NCI-H2171 treated with DMSO at 0.1 percent for 48 hours (cell line): ENCODE measurements at regions not wholly inside any gene's neighbourhood (a gene's known extent, or its start where the extent isn't known, plus 50 kb on each side); places are given as distances from the start of the nearest gene placed in this dataset.
A peak's percentile ranks its signal among the peaks of the same experiment; 100 is the strongest.
"Not testable (repeated sequence)": the region's sequence is repeated elsewhere in the genome, so short reads cannot be mapped to it uniquely, and the experiment has no call there.

Experiments used
- DNase-seq: peaks from one replicate; lab custom pipeline; 2025; lab: John Stamatoyannopoulos, UW

DNA sequence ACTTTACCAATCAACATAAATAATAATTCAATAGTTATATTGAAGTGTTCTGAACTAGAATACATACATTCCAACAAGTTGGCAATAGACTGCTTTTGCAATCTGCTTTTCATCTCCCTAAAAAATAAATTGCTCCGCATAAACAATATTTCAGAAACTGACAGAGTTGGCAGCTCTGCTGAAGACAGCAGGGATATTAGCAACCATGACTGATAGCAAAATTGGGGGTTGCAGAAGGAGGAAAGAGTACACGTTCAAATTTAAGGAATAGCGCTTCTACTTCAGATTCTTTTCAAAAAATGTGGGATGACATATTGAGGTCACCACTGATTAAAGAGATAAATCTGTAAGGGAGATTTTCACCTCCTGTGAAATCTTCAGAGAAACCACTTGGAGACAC, 521.2 kb downstream of the DTWD2 start:
- DNase-seq = no peak

- DNase-seq = no peak
These were observed 521.9 kb downstream of the DTWD2 start for GRCh38 chr5:118466418-118466817.

- DNase-seq = not testable (repeated sequence)
These were observed 526.1 kb downstream of the DTWD2 start for GRCh38 chr5:118462276-118462675.

DNA sequence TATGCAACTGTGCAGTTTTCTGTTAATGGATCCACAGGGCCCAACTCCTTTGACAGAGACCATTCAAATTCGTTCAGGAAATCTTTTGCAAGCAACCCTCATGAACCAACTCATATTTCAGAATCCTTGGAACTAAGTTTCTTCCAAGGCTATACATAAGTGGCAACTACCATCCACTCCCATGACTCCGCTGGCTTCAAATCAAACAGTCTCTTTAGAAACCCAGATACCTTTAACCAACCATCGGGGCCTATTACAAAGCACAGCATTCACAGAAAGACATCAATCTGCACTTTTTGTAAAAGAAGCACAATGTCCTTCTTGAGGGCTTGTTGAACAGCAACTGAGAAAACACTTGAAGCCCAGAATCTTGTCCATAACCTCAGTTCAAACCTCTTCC, 526.9 kb downstream of the DTWD2 start:
- no peak for DNase-seq

DNA sequence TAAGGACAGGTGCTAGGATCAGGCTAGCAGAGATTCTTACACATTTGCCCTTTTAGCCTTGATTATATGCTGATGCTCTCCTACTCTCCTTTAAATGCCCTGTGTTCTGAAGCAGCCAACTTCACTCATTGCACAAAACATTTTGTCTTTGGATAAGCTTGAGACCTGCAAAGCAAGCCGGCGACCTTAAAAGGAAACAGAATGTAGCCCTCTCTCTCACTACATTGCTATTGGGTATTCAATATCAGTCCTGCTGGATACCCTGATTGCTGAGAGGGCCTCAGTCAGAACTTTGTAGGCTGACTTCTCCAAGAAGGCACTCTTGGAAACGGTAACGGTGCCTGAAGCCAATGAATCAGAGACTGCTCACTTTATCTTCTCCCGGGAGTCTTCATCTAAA, 528.9 kb downstream of the DTWD2 start:
- DNase-seq = no peak

GRCh38 chr5:118456085-118456484, 532.3 kb downstream of the DTWD2 start:
- DNase-seq = no peak

GRCh38 chr5:118451697-118452247, 536.6 kb downstream of the DTWD2 start:
- no peak for DNase-seq

- DNase-seq = no peak
These were observed 537.6 kb downstream of the DTWD2 start for GRCh38 chr5:118450554-118451332.

- no peak for DNase-seq
These were observed 541.0 kb downstream of the DTWD2 start for GRCh38 chr5:118447350-118447749.

GRCh38 chr5:118441956-118442355, 546.4 kb downstream of the DTWD2 start:
- no peak for DNase-seq

- DNase-seq = no peak
These were observed 547.3 kb downstream of the DTWD2 start for GRCh38 chr5:118441034-118441433.

GRCh38 chr5:118440496-118440895, 547.9 kb downstream of the DTWD2 start:
- DNase-seq = no peak

DNA sequence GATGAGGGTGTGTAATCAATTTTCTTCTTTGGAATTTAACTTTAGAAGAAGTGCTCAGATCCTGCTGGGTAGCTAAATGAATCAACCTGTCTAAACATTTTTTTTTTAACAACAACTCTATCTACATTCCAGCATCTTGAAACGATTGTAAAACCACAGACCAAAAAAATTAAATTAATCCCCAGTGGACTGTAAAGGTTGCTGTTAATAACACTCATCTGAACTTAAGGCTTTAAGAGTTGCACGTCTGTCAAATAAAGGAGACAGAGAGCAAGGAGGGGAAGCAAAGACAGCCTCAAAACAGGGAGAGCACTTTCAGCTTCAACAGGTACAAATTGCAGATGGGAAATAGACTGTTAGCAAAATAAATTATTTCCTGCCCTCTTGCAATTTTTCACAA, 548.5 kb downstream of the DTWD2 start:
- DNase-seq = peak; percentile 1

DNA sequence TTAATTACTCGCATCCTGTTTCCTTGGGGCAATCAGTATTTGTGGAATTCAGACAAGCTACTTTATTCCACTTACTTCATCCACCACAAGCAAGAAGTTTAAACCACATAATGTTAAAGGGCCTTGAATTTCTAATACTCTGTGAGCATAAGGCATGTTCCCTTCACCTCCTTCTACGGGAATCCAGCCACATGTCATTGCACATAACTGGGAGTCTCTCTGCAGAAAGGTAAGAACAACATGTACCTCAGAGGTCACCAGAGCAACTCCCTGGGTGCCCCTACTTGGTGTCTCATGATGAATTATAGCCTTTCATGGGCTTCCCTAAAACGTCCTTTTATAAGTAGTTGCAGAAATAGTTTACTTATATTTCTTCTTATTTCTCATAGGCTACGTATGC, 553.2 kb downstream of the DTWD2 start:
- DNase-seq = no peak

DNA sequence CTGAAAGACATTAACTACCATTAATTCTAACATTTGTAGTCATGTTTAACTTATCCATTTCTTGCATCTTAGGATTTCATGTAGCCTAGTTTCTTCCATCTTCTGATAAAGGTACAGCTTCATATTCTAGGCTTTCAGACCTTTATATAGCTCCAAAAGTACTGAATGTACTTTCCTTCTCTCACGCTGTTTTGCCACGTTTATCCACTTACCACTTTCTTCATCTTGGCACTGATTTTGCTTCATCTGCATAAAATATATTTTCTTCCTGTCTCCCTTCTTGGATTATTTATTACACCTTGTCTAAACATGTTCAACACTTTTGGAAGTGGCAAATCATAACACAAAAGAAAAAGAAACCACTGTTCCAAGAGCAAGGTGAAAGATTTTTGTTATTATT, 553.8 kb downstream of the DTWD2 start:
- no peak for DNase-seq

- peak; percentile 2 for DNase-seq
These were observed 558.3 kb downstream of the DTWD2 start for GRCh38 chr5:118430076-118430475.

DNA sequence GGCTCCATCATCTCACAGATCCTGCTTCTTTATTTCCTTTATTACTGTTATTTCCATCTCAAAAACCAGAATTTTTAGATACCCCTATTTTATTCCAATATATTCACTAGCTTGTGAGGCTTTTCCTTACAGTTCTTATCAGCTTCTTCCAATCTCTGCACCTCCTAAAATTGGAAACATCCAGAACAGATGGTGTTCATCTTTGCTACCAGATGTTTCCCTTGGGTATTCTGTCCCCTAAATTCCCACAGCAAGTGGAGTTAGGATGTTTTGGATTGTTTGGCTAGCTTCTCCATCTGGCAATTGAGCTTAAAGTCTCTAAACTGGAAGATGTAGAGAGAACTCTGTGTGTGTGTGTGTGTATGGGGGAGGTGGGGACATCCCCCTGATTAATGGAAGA, 580.4 kb downstream of the DTWD2 start:
- peak; percentile 44 for DNase-seq

DNA sequence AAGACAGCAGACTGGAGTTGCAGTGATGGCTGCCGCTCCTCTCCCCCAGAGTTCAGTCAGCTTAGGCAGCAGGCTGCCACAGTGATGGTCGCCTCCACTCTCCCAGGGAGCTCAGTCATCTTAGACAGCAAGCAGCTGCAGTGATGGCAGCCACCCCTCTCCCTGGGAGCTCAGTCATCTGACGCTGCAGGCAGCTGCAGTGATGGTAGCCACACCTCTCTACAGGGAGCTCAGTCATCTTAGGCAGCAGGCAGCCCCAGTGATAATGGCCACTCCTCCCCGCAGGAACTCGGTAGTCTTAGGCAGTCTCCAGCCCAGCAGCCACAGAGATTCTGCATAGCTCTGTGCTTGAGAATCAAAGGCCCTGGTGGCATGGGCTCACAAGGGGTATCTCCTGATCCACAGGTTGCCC, 582.7 kb downstream of the DTWD2 start:
- DNase-seq = peak; percentile 0

- no peak for DNase-seq
These were observed 591.1 kb downstream of the DTWD2 start for GRCh38 chr5:118397236-118397635.

- DNase-seq = peak; percentile 80
These were observed 595.9 kb downstream of the DTWD2 start for GRCh38 chr5:118392491-118392890.

DNA sequence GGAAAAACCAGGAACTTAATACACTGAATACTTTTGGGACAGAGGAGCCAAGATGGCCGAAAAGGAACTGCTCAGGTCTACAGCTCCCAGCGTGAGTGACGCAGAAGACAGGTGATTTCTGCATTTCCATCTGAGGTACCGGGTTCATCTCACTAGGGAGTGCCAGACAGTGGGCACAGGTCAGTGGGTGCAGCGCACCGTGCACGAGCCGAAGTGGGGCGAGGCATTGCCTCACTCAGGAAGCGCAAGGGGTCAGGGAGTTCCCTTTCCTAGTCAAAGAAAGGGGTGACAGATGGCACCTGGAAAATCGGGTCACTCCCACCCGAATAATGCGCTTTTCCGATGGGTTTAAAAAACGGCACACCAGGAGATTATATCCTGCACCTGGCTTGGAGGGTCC, 605.4 kb downstream of the DTWD2 start:
- DNase-seq = not testable (repeated sequence)

GRCh38 chr5:118379470-118379869, 608.9 kb downstream of the DTWD2 start:
- peak; percentile 59 for DNase-seq

- DNase-seq = no peak
These were observed 609.4 kb downstream of the DTWD2 start for GRCh38 chr5:118378959-118379358.

DNA sequence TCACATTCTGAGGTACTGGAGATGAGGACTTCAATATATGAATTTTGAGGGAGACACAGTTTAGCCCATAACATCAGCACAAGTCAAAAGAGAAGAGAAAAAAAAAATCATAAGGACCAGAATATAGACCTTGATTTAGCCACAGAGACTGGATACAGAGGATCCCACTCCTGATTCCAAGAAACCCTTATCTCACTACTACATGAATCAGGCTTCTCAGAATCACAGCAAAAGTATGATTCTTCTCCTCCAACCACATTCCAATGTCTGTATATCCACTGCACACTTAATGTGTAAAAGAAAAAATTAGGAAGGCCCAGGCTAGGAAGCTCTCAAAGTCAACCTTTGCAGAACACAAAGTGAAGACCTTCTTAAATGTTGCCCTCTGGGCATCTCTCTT, 610.9 kb downstream of the DTWD2 start:
- DNase-seq = no peak
